Erythroblast (primary cell): ENCODE measurements at regions not wholly inside any gene's neighbourhood (a gene's known extent, or its start where the extent isn't known, plus 50 kb on each side); places are given as distances from the start of the nearest gene placed in this dataset.

Experiments
- GATA1 ChIP-seq: IDR thresholded peaks from 2 replicates; pipeline ENCODE4 v1.6.1; 2011; ENCODE audit warnings: low read depth, mild to moderate bottlenecking, control low read depth, low read length, moderate library complexity
- POLR2A ChIP-seq: IDR thresholded peaks from 2 replicates; pipeline ENCODE4 v1.6.1; 2011; ENCODE audit warnings: mild to moderate bottlenecking, low read length

DNA sequence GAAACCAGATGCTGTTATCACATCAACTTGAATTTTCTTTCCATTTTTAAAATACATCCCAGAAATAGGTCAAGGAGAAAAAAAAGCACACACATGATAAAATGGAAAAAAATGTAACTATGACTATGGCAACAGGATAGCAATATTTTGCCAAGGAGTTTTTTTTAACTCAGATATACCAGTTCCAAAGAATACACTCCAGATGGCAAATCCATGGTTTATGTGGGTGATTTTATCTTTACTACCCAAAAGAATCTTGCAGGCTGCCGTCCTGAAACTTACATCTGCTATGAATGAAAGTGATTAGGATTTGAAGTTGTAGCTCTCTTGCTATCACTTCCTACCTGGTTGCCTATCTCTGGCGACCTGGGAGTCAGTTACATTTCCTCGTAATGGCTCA lies 91.0 kb upstream of the PLPPR4 start:
- TF ChIP-seq POLR2A (no peak), GATA1 (no peak)
